Hematopoietic multipotent progenitor cell treated with erythropoietin and hydrocortisone succinate and interleukin-3 and kit ligand, for 8 days (in vitro differentiated cells): ENCODE measurements at regions not wholly inside any gene's neighbourhood (a gene's known extent, or its start where the extent isn't known, plus 50 kb on each side); places are given as distances from the start of the nearest gene placed in this dataset.
"Not testable (repeated sequence)": the region's sequence is repeated elsewhere in the genome, so short reads cannot be mapped to it uniquely, and the experiment has no call there.

ENCODE experiments used
- DNase-seq: peaks from one replicate; pipeline ENCODE4 v3.0.0-alpha.2; 2015

DNA sequence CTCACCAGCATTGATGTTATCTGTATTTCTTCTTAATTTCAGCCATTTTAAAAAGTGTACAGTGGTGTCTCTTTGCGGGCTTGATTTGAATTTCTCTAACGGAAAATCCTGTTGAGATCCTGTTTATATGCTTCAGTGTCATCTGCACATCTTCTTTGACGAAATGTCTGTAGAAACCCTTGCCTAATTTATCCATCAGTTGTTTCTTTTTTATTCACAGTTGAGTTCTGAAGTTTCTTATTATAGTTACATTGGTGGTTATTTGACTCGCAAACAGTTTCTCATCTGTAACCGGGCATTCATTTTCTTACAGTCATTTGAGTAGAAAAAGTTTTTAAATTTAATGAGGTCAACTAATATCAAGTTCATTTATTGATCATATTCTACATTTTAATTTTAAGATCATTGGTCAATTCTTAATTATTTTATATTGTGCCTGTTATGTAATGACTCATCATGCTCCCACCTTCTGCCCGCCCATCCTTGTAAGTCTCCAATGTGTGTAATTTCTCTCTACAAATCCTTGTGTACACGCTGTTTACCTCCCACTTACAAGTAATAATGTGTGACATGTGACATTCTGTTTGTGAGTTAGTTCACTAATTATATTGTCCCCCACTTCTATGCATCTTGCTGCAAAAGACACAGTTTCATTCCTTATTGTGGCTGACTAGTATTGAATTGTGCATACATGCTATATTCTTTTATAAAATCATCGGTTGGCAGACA, 1242.8 kb downstream of the TMEM121 start:
- DNase-seq, result not testable (repeated sequence)

DNA sequence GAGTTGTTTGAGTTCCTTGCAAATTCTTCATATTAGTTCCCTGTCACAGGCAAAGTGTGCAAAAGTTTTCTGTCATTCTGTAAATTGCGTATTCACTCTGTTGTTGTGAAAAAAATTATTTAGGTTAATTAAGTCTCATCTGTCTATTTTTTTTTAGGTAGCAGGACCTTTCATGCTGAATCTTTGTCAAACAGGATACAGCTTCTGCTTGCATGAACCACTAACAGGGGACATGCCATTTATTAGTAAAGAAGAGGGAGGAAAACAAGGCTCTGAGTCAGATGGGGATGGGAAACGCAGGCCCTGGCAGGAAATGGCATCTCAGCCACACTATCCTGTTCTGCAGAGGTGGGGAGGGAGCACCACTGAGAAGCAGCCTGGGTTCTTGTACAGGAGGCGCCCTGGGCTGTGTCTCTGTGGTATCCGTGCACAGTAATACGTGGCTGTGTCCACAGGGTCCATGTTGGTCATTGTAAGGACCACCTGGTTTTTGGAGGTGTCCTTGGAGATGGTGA, 1243.8 kb downstream of the TMEM121 start:
- not testable (repeated sequence) for DNase-seq

- DNase-seq, result peak; percentile 35
Observed at GRCh38 chr14:106774889-106775480, 1248.6 kb downstream of the TMEM121 start.

GRCh38 chr14:106776395-106776983, 1250.1 kb downstream of the TMEM121 start:
- no peak for DNase-seq

DNA sequence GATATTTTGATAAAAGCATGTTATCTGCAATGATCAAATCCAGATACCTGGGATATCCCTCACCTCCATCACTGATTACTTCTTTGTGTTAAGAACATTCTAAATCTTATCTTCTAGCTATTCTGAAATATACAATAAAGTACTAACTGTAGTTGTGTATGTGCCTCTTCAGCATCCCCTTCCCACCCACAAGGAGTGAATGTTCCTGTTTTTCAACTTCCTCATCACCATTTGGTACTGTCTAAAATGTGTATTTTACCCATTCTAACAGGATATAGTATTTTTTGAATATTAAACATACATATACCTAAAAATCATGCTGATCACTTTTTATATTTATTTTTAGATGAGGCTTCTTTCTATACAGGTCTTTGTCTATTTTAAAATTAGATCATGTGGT, 1252.6 kb downstream of the TMEM121 start:
- DNase-seq, result no peak

GRCh38 chr14:106786697-106787096, 1260.3 kb downstream of the TMEM121 start:
- no peak for DNase-seq

DNA sequence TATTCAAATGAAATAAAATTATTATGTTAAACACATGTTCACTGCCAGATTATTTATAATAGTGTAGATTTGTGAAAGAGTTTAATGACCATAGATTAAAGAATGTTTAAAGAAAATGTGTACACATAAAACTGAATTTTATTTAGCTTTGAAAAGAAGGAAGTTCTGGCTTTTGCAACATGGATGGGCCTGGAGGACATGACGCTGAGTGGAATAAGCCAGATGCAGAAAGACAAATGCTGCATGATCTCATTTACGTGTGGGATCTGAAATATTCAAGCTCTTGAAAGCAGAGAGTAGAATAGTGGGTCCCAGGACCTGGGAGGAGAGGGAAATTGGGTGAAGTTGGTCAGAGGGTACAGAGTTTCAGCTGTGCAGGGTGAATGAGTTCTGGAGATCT, 1261.2 kb downstream of the TMEM121 start:
- no peak for DNase-seq

DNA sequence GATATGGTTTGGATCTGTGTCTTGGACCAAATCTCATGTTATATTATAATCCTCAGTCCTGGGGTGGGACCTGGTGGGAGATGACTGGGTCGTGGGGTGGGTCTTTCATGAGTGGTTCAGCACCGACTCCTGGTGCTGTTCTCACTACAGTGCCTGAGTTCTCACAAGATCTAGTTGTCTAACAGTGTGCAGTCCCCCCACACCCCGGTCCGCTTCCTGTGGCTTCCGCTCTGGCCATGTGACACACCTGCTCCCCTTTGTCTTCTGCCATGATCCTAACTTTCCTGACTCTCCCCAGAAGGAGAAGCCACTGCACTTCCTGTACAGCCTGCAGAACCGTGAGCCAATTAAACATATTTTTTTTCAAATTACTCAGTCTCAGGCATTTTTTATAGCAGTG, 1262.2 kb downstream of the TMEM121 start:
- DNase-seq, result no peak

GRCh38 chr14:106789318-106789717, 1262.9 kb downstream of the TMEM121 start:
- DNase-seq, result no peak

DNA sequence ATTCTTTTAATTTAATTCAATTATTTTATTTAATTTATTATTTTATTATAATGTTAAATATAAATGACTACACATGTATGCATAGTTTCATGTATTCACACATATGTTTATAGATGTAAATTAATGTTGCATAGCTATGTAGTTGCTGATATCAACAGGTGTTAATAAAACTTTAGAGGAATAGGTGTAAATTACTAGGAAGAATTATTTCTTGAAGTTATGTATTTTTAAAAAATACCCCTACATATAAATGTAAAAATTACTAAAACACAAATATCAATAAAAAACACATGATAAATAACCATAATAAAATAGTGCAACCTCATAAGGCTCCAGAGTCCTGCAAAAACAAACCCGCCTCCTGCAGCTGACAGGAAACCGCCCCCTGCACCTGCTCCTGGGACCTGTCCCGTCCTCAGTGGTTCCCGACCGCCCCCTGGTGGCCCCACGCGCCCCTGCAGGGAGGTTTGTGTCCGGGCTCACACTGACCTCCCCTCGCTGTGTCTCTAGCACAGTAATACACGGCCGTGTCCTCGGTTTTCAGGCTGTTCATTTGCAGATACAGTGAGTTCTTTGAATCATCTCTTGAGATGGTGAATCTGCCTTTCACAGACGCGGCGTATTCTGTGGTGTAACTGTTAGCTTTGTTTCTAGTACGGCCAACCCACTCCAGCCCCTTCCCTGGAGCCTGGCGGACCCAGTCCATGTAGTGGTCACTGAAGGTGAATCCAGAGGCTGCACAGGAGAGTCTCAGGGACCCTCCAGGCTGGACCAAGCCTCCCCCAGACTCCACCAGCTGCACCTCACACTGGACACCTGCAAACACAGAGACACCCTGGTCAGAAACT, 1264.0 kb downstream of the TMEM121 start:
- DNase-seq, result peak; percentile 71

- DNase-seq, result no peak
Observed at GRCh38 chr14:106792543-106792942, 1266.2 kb downstream of the TMEM121 start.

- not testable (repeated sequence) for DNase-seq
Observed at GRCh38 chr14:106798166-106798565, 1271.8 kb downstream of the TMEM121 start.

- no peak for DNase-seq
Observed at GRCh38 chr14:106802413-106803364, 1276.3 kb downstream of the TMEM121 start.

DNA sequence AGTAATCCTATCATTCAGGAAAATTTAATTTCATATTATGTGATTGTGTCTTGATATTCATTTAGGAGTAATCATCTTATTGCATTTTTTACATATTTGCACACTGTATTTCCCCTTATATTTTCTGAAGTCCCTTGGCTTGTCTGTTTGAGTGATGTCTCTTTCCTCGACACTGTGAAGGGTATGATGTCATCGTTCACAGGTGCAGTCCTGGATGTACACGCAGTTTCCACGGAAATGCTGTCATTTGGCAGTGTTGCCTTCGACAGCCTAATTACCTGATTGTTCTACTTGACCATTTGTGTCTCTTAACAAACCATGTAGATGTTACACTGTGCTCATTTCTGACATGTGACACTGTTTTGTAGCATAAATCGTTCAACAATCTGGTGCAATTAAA, 1277.0 kb downstream of the TMEM121 start:
- no peak for DNase-seq

- no peak for DNase-seq
Observed at GRCh38 chr14:106807493-106807892, 1281.1 kb downstream of the TMEM121 start.

DNA sequence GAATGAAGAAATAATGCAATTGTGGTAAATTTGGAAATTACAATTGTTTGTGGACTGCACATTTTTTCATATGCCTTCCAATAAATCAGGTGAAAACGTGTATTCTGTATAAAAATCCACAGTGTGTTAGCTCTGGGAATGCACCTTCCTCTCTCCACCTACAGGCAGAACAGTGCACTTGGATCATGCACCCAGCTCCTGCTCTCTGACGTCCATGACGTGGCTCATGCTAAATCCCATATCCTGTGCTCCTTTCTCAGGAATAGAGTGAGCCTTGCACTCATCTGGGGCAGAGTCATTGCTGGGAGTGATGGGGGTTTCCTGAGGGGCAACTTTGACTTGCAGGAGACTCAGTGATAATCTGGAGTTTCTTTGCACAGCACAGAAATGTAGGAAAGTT, 1282.1 kb downstream of the TMEM121 start:
- no peak for DNase-seq

- DNase-seq, result no peak
Observed at GRCh38 chr14:106808907-106809306, 1282.5 kb downstream of the TMEM121 start.

DNA sequence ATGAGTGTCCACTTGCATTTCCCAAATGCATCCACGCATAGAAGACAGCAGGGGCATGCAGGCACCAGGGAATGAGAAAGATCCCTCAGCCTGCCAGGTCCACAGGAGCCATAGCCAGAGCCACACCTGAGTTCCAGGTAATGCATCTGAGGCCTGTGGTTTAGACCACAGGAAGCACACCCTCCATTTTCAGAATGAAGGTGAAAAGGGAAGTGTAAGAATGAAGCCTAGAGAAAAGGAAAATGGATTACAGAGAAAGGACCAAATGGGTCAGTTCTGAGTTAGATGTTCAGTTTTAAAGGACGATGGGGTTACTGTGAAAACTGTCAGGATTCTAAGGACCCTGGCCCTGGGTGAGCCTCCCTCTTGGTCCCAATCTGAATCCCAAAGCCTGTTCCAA, 1283.2 kb downstream of the TMEM121 start:
- no peak for DNase-seq

- DNase-seq, result not testable (repeated sequence)
Observed at GRCh38 chr14:106810168-106810567, 1283.8 kb downstream of the TMEM121 start.

- DNase-seq, result no peak
Observed at GRCh38 chr14:106811162-106811561, 1284.8 kb downstream of the TMEM121 start.

- DNase-seq, result no peak
Observed at GRCh38 chr14:106812788-106813476, 1286.5 kb downstream of the TMEM121 start.
